IMR-90 (cell line): ENCODE measurements at regions not wholly inside any gene's neighbourhood (a gene's known extent, or its start where the extent isn't known, plus 50 kb on each side); places are given as distances from the start of the nearest gene placed in this dataset.

ENCODE experiments used
- ATAC-seq: fragments of 200-7000 bp; cut with Tn5 transposase; 2 replicates; pipeline ENCODE4 v1.9.1; 2020; ENCODE audit warnings: low read depth, mild to moderate bottlenecking, moderate library complexity
- BruUV-seq: library from RNA; stranded (reverse); fragments of 400-500 nt; replicated peaks from 2 replicates; lab custom pipeline; 2021; lab: Mats Ljungman, UMichigan
- CTCF ChIA-PET: fragments of 300-600 bp; formaldehyde crosslinking; extraction: SDS; loops from one replicate; lab custom pipeline; 2021; ENCODE audit warnings: antibody characterized with exemption; lab: Yijun Ruan, JAX
- POLR2A ChIA-PET: fragments of 300-600 bp; sonication (Branson Sonifier 250); formaldehyde crosslinking; loops from one replicate; lab custom pipeline; 2022; ENCODE audit warnings: antibody characterized with exemption; ENCODE audit not compliant: unreplicated experiment; lab: Charles Lee
- DNase-seq: peaks from one replicate; pipeline ENCODE4 v3.0.0; 2013
- H2AFZ ChIP-seq: replicated peaks from 2 replicates; pipeline ENCODE3; 2013; ENCODE audit warnings: low read length, mild to moderate bottlenecking; ENCODE audit not compliant: poor library complexity
- H2AK5ac ChIP-seq: 2 replicates; pipeline ENCODE4 v1.6.1; 2013; ENCODE audit warnings: low read depth, low read length, inconsistent platforms
- H2AK9ac ChIP-seq: replicated peaks from 2 replicates; pipeline ENCODE3; 2013; ENCODE audit warnings: mild to moderate bottlenecking, low read depth, low read length, moderate library complexity; ENCODE audit not compliant: poor library complexity
- H2BK120ac ChIP-seq: 2 replicates; pipeline ENCODE4 v1.6.1; 2013; ENCODE audit warnings: low read depth, low read length, inconsistent platforms
- H2BK15ac ChIP-seq: 3 replicates; pipeline ENCODE4 v1.6.1; 2013; ENCODE audit warnings: low read depth, low read length, inconsistent platforms
- H2BK20ac ChIP-seq: 2 replicates; pipeline ENCODE4 v1.6.1; 2013; ENCODE audit warnings: low read depth, mild to moderate bottlenecking, inconsistent platforms, low read length, moderate library complexity
- H2BK5ac ChIP-seq: 2 replicates; pipeline ENCODE4 v1.6.1; 2013; ENCODE audit warnings: mild to moderate bottlenecking, low read depth, low read length, inconsistent platforms; ENCODE audit not compliant: poor library complexity, severe bottlenecking
- H3K14ac ChIP-seq: replicated peaks from 2 replicates; pipeline ENCODE4 v1.6.1; 2013; ENCODE audit warnings: low read depth, low read length, inconsistent platforms
- H3K18ac ChIP-seq: 2 replicates; pipeline ENCODE4 v1.6.1; 2013; ENCODE audit warnings: low read depth, low read length, control low read depth
- H3K23ac ChIP-seq: 2 replicates; pipeline ENCODE4 v1.6.1; 2013; ENCODE audit warnings: low read depth, low read length, inconsistent platforms
- H3K27ac ChIP-seq: 2 replicates; pipeline ENCODE4 v1.5.1; 2013; ENCODE audit warnings: mild to moderate bottlenecking, control low read depth, low read length; ENCODE audit not compliant: insufficient read depth
- H3K27me3 ChIP-seq: 2 replicates; pipeline ENCODE4 v1.6.1; 2013; ENCODE audit warnings: low read length; ENCODE audit not compliant: control insufficient read depth, insufficient read depth
- H3K36me3 ChIP-seq: 2 replicates; pipeline ENCODE4 v1.6.1; 2013; ENCODE audit warnings: low read length, mixed read lengths; ENCODE audit not compliant: control insufficient read depth, insufficient read depth
- H3K4ac ChIP-seq: 2 replicates; pipeline ENCODE4 v1.6.1; 2013; ENCODE audit warnings: low read depth, low read length, inconsistent platforms
- H3K4me1 ChIP-seq: 2 replicates; pipeline ENCODE4 v1.6.1; 2013; ENCODE audit warnings: low read length, mixed read lengths; ENCODE audit not compliant: control insufficient read depth, insufficient read depth
- H3K4me2 ChIP-seq: 2 replicates; pipeline ENCODE4 v1.6.1; 2013; ENCODE audit warnings: low read depth, mild to moderate bottlenecking, control low read depth, low read length, moderate library complexity
- H3K4me3 ChIP-seq: 2 replicates; pipeline ENCODE4 v1.5.1; 2013; ENCODE audit warnings: low read depth, mild to moderate bottlenecking, control low read depth, low read length, moderate library complexity; ENCODE audit not compliant: insufficient read depth
- H3K56ac ChIP-seq: 2 replicates; pipeline ENCODE4 v1.6.1; 2013; ENCODE audit warnings: low read length, inconsistent platforms; ENCODE audit not compliant: insufficient read depth; ENCODE audit errors: extremely low read depth
- H3K79me1 ChIP-seq, 2 experiments: 2 replicates each; pipeline ENCODE4 v1.6.1; 2013; ENCODE audit warnings: low read length in 2 of 2, inconsistent platforms in 1 of 2, low read depth in 1 of 2
- H3K9ac ChIP-seq: 2 replicates; pipeline ENCODE4 v1.6.1; 2013; ENCODE audit warnings: low read depth, low read length, control low read depth
- H3K9me1 ChIP-seq: 2 replicates; pipeline ENCODE4 v1.6.1; 2013; ENCODE audit warnings: low read length, inconsistent platforms; ENCODE audit not compliant: insufficient read depth
- H3K9me3 ChIP-seq: 2 replicates; pipeline ENCODE4 v1.6.1; 2013; ENCODE audit warnings: low read length; ENCODE audit not compliant: control insufficient read depth, insufficient read depth
- H4K20me1 ChIP-seq: 2 replicates; pipeline ENCODE4 v1.6.1; 2013; ENCODE audit warnings: low read length, inconsistent platforms; ENCODE audit not compliant: insufficient read depth
- H4K5ac ChIP-seq: 2 replicates; pipeline ENCODE4 v1.6.1; 2013; ENCODE audit warnings: mild to moderate bottlenecking, low read depth, low read length, control low read depth
- H4K8ac ChIP-seq, 2 experiments: 2 replicates each; pipeline ENCODE4 v1.6.1; 2013; ENCODE audit warnings: low read depth in 2 of 2, low read length in 2 of 2, control low read depth in 1 of 2, inconsistent platforms in 1 of 2
- H4K91ac ChIP-seq: 2 replicates; pipeline ENCODE4 v1.6.1; 2013; ENCODE audit warnings: low read depth, low read length, inconsistent platforms; ENCODE audit not compliant: insufficient read depth
- BHLHE40 ChIP-seq: fragments of 150-350 bp; IDR thresholded peaks from 2 replicates; pipeline ENCODE4 v1.6.1; 2016; ENCODE audit warnings: mild to moderate bottlenecking, low read depth, low read length
- MXI1 ChIP-seq: IDR thresholded peaks from 2 replicates; pipeline ENCODE4 v1.6.1; 2012; ENCODE audit warnings: low read depth, mild to moderate bottlenecking, low read length, moderate library complexity, borderline replicate concordance
- SMC3 ChIP-seq: fragments of 150-350 bp; IDR thresholded peaks from 2 replicates; pipeline ENCODE4 v1.6.1; 2016; ENCODE audit warnings: low read depth, mild to moderate bottlenecking, antibody characterized with exemption, low read length, moderate library complexity
- WGBS, 2 experiments: methylation state at CpG; one replicate each; pipeline versions ENCODE4 v1.1.5 to v1.1.7; 2013; ENCODE audit warnings: missing lambda C conversion rate in 2 of 2; ENCODE audit not compliant: insufficient read length in 1 of 2; ENCODE audit errors: extremely low coverage in 2 of 2; 5-methylcytosine and 5-hydroxymethylcytosine counted together
- dilution Hi-C: fragments of 300-500 bp; cut with HindIII; formaldehyde crosslinking; loops from one replicate; pipeline ENCODE4 v1.14.3; 2018; ENCODE audit warnings: low sequenced_read_pairs; ENCODE audit not compliant: unreplicated experiment
- in situ Hi-C: fragments of 300-500 bp; cut with MboI; formaldehyde crosslinking; loops from 3 replicates; pipeline ENCODE4 v1.14.3; 2019; ENCODE audit warnings: low sequenced_read_pairs, inconsistent platforms, mixed read lengths
- intact Hi-C: fragments of 100-400 bp; cut with micrococcal nuclease; formaldehyde crosslinking; loops from 2 replicates; pipeline ENCODE4 v1.10.0; 2022

DNA sequence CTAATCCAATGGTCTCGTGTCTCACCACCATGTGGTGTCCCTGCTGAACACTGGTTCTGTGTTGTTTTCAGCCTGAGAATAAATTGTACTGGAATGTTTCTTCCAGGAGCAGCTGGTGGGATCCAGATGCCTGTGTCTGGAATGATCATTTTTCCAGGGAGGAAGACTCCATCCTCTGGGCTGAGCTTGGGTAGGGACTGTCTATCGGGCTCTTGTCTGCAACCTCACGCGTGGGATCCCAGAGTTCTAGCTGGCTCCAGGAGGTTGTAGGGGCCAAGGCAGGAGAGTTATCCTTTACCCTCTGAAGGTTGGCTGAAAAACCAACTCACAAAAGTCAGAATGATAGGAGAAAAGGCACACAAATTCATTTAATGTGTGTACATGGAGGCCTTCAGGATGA lies 144.1 kb upstream of the B3GAT1 start:
- no peak overlapping the region for H2AK9ac ChIP-seq
- in situ Hi-C loops = no loop called here
- ATAC-seq = no peak
- H3K4me3 ChIP-seq = no peak overlapping the region
- H4K91ac ChIP-seq = no peak overlapping the region
- no peak overlapping the region for H3K27ac ChIP-seq
- H2AFZ ChIP-seq = no peak overlapping the region
- H2BK5ac ChIP-seq = no peak overlapping the region
- no peak overlapping the region for H2BK120ac ChIP-seq
- H2BK15ac ChIP-seq = no peak overlapping the region
- TF ChIP-seq BHLHE40 (no peak), SMC3 (no peak), MXI1 (no peak)
- no peak overlapping the region for H4K5ac ChIP-seq
- H3K27me3 ChIP-seq = no peaks in the 10 kb centered on the region
- peaks cover 36% of the 10 kb centered on the region for H3K9me3 ChIP-seq
- H3K79me1 ChIP-seq = no peaks in the 10 kb centered on the region
- H3K18ac ChIP-seq = no peak overlapping the region
- H2BK20ac ChIP-seq = no peak overlapping the region
- ChIA-PET POLR2A (no interaction called here), CTCF (no interaction called here)
- H3K4me2 ChIP-seq = no peak overlapping the region
- no TSS peak for BruUV-seq
- no peaks in the 10 kb centered on the region for H3K9me1 ChIP-seq
- H2AK5ac ChIP-seq = no peak overlapping the region
- dilution Hi-C loops = no loop called here
- no peak overlapping the region for H3K9ac ChIP-seq
- DNase-seq = no peak
- H3K23ac ChIP-seq = no peak overlapping the region
- no peak overlapping the region for H4K8ac ChIP-seq
- H3K14ac ChIP-seq = no peak overlapping the region
- no peaks in the 10 kb centered on the region for H4K20me1 ChIP-seq
- no peaks in the 10 kb centered on the region for H3K4me1 ChIP-seq
- H3K56ac ChIP-seq = no peak overlapping the region
- H3K4ac ChIP-seq = no peak overlapping the region
- WGBS, 2 experiments = no CpG with 5 or more reads among the region's 4 CpGs
- no peaks in the 10 kb centered on the region for H3K36me3 ChIP-seq
- intact Hi-C loops = no loop called here
